Activated CD4-positive, CD25-positive, alpha-beta regulatory T cell treated with anti-CD3 and anti-CD28 coated beads, Interleukin-2, amount 50 U/mL, for 72 hours (primary cell): ENCODE measurements at regions not wholly inside any gene's neighbourhood (a gene's known extent, or its start where the extent isn't known, plus 50 kb on each side); places are given as distances from the start of the nearest gene placed in this dataset.

Experiments
- DNase-seq: peaks from one replicate; pipeline ENCODE4 v3.0.0; 2021

DNA sequence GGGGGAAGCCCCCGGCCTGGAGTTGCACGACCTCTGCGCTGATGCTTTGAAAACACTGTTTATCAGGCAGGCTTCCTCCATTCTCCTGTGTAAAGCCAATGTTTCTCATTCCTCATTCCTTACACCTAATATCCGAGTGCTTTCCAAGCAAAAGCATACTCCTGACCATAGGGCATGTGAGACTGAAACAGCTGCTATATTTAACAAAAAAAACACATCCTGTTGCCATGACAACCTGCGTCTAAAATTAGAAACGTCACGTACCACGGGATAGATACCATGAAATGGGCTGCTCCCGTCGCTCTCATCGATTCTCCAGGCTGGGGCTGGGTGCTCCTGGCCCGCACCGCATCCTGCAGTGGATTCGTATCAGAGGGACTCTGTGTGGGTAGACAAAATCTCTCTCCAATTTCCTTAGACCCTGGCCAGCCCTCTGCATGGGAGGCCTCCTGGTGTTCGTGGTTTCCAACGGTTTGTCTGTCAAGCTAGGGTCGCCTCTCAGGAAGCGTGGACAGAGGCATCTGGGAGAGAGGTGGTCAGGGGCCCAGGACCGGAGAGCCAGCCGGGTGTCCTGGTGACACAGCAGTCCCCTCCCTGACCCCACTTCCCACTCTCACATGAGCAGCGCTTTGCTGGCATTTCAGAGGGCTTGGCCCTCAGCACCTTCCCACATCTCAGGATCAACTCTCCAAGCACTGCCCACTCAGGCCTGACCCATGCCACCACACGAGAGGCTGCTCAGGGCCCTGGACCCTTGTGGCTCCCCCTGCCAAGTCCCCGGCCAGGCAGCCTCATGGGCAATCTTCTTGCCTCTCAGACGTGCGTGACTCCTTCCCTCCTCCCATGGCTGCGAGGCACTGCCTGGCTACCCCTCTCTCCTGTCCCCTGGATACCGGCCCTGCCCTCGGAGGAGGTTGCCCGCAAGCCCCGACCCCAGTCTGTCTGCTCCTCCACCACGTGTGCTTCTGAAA, 268.1 kb downstream of the NDUFA10 start:
- DNase-seq, result no peak

- no peak for DNase-seq
Observed at GRCh38 chr2:239756031-239756789, 268.9 kb downstream of the NDUFA10 start.

GRCh38 chr2:239753401-239753837, 271.7 kb downstream of the NDUFA10 start:
- no peak for DNase-seq

DNA sequence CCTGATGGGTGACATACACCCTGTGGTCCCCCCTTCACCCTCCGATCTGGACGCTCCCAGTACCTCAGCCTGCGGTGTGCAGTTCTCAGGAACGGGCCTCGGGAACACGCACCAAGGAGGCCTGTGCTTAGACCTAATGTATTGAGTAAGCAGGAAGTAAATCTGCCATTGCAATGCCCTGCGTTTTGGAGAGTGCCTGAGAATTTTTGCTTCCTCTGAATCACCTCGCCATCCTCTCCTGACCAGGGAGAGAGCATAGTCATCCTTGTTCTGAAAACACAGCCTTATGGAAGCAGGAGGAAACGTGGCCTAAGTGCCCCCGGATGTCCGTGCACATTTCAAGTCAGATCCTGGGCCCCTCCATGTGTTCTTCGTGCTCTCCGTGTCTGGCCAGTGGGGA, 272.2 kb downstream of the NDUFA10 start:
- DNase-seq, result no peak

DNA sequence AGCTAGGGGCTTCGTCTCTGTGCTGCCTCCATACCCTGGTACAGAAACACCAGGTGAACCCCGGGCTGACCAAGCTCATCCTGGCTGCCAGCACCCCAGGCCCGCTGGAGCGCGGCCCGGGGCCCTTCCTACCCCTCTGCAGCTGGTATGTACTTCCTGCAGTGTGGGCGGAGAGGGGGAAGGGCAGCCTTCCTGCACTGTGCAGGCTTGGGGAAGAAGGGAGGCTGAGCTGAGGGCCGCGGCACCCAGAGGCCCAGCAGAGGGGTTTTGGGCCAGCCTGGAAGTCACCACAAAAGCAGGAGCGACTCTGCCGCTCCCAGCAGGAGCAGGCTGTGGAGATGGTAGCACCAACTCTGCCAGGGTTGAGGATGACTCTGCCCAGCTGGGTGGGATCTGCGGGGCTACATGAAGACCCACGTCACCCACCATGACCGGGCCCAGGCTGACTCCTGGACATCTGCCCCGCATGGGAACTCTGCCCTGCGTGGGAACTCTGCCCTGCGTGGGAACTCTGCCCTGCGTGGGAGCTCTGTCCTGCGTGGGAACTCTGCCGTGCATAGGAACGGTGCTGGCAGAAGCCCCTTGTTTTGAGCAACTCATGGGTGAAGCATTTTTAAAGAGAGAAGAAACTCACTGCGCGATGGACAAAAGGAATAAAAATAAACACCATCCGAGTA, 273.3 kb downstream of the NDUFA10 start:
- no peak for DNase-seq

DNA sequence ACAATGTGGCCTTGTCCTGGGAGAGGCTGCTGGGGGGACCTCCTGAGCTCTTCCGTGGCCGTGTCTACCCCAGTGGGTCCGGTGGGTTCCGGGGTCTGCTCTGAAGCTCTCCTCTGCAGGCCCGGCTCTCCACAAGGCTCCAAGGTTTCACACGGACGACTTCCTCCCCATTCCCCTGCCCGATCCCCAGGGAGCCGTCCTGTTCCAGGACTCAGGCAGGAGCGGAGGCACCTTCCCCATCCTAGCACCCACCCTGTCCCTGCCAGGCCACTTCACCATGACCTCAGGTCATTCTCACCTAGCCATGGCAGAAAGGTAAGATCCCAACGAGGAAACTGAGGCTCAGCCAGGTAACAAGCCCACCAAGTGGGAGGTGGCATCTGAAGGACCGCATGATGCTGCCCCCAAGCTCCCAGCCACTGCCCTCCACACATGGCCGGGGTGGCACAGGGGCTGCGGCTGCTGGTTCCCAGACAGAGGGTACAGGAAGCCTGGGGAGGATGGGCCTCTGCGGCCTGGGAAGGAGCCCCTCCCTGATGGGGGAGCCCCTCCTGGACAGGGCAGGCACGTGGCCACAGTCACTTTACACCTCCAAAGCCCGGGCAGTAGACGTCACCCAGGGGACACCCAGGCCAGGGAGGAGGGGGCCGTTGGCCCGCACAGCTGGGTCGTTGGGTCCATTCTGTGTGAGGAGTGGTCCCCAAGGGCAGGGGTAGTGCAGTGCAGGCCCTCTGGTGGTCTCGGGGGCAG, 274.0 kb downstream of the NDUFA10 start:
- DNase-seq, result no peak

GRCh38 chr2:239750045-239750835, 274.9 kb downstream of the NDUFA10 start:
- no peak for DNase-seq

GRCh38 chr2:239749272-239749873, 275.8 kb downstream of the NDUFA10 start:
- no peak for DNase-seq

GRCh38 chr2:239748811-239749210, 276.3 kb downstream of the NDUFA10 start:
- DNase-seq, result no peak

DNA sequence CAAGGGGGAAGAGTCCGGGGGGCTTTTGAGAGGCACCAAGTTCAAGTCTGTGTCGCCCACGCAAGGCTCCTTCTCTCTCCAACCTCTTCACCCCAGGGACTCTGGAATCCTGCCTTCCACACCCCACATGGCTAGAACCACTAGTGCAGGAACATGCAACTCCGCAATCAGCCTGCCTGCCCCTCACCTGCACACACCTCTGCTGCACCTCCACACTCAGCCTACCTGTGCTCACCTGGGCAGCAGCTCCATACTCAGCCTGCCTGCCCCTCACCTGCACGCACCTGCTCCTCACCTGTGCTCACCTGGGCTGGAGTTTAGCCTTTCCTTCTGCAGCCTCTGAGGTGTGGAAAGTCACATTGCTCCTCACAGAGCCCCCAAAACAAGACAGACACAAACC, 277.4 kb downstream of the NDUFA10 start:
- no peak for DNase-seq

GRCh38 chr2:239747274-239747673, 277.9 kb downstream of the NDUFA10 start:
- no peak for DNase-seq

- no peak for DNase-seq
Observed at GRCh38 chr2:239746559-239747246, 278.4 kb downstream of the NDUFA10 start.

- DNase-seq, result no peak
Observed at GRCh38 chr2:239745386-239746227, 279.5 kb downstream of the NDUFA10 start.

- no peak for DNase-seq
Observed at GRCh38 chr2:239744706-239745340, 280.3 kb downstream of the NDUFA10 start.

DNA sequence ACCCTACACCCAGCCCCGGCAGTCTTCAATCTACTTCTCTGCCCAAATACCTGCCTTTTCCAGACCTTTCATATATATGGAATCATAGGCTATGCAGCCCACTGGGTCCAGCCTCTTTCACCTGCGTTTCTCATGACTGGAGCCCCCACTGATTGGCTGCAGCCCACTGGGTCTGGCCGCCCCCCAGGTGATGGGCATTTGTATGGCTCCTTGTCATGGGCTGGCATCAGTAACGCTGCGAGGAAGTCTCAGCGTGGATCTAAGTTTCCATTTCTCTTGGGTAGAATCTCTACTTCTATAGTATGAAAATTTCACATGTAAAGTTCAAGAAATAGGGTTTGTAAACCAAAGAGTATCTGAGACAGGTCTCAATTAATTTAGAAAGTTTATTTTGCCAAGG, 281.9 kb downstream of the NDUFA10 start:
- no peak for DNase-seq

DNA sequence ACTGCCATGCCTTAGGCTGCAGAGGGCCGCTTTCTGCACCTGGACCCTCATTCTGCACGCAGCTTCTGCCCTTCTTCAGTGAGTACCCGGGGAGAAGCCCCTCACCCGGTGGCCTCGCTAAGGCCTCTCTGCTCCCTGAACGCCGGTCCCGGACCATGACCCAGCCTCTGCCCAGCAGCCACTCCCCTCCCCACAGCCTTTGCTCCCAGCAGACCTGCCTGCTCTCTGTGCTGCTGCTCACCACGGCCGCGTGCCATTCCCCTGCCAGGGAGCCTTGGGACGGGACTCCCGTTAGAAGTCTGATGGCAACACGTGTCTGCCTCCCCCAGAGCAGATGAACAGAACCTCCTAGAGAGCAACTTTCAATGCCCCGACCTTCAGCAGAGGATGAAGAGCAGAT, 282.8 kb downstream of the NDUFA10 start:
- no peak for DNase-seq

- DNase-seq, result no peak
Observed at GRCh38 chr2:239739206-239739605, 285.9 kb downstream of the NDUFA10 start.

DNA sequence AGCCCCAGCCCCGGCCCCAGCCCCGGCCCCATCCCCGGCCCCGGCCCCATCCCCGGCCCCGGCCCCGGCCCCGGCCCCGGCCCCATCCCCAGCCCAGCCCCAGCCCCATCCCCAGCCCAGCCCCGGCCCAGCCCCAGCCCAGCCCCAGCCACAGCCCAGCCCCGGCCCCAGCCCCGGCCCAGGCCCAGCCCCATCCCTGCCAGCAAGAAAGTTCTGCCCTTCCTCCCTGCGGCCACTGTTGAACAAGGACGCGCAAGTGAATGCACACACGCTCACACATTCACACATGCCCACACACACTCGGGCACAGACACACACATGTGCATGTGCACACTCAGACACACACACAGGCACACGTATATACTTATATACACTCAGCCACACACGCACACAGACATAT, 287.0 kb downstream of the NDUFA10 start:
- DNase-seq, result no peak

- no peak for DNase-seq
Observed at GRCh38 chr2:239737144-239737463, 288.0 kb downstream of the NDUFA10 start.
